ENCODE measurements at regions not wholly inside any gene's neighbourhood (a gene's known extent, or its start where the extent isn't known, plus 50 kb on each side); places are given as distances from the start of the nearest gene placed in this dataset.

DNA sequence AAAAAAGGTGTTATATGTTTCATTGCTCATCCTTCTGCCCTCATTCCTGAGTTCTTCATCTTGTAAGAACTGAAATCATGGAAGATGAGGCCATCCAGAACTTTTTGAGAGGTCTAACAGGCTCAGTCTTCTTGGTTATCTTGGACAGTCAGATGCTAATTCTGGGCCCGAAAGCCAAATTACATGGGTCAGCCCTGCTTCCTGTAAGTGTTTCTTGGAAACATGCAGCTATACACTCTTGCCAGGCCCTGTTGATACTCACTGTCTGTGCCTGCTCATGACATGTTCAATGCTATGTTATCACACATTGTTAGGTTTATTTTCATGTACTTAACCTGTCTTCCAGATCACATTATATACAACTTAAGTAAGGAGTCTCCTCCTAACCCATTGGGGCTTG lies 542.5 kb downstream of the NUF2 start:
- intact Hi-C loops (cut with micrococcal nuclease; ENCODE audit: unreplicated experiment): no loop called here
- RAD21 ChIA-PET (ENCODE audit: unreplicated experiment): no interaction called here
- Histone ChIP-seq H3K4me1 (ENCODE audit: control insufficient read depth, insufficient read depth, low read length) (no peaks in the 10 kb centered on the region), H3K36me3 (ENCODE audit: control insufficient read depth in 2 of 2, insufficient read depth in 2 of 2, low read length in 1 of 2) (no peaks in the 10 kb centered on the region), H3K79me2 (ENCODE audit: control insufficient read depth, insufficient read depth, low read length) (no peaks in the 10 kb centered on the region), H4K20me1 (ENCODE audit: control insufficient read depth, insufficient read depth) (no peaks in the 10 kb centered on the region), H3K27me3 (replicated peaks in 1 of 2; ENCODE audit: control insufficient read depth in 2 of 2, insufficient read depth in 2 of 2, low read length in 1 of 2) (no peaks in the 10 kb centered on the region), H2AFZ (ENCODE audit: control insufficient read depth, low read depth, low read length) (no peak overlapping the region), H3K9me3 (replicated peaks; ENCODE audit: control insufficient read depth, insufficient read depth, low read length) (no peaks in the 10 kb centered on the region), H3K27ac (ENCODE audit: control insufficient read depth, insufficient read depth) (no peak overlapping the region), H3K9ac (ENCODE audit: control insufficient read depth, insufficient read depth, low read length) (no peak overlapping the region), H3K4me2 (ENCODE audit: control insufficient read depth, insufficient read depth) (no peak overlapping the region), H3K4me3 (no peak overlapping the region)
- POLR2A ChIA-PET: no interaction called here
- TF ChIP-seq, protein P1, sequence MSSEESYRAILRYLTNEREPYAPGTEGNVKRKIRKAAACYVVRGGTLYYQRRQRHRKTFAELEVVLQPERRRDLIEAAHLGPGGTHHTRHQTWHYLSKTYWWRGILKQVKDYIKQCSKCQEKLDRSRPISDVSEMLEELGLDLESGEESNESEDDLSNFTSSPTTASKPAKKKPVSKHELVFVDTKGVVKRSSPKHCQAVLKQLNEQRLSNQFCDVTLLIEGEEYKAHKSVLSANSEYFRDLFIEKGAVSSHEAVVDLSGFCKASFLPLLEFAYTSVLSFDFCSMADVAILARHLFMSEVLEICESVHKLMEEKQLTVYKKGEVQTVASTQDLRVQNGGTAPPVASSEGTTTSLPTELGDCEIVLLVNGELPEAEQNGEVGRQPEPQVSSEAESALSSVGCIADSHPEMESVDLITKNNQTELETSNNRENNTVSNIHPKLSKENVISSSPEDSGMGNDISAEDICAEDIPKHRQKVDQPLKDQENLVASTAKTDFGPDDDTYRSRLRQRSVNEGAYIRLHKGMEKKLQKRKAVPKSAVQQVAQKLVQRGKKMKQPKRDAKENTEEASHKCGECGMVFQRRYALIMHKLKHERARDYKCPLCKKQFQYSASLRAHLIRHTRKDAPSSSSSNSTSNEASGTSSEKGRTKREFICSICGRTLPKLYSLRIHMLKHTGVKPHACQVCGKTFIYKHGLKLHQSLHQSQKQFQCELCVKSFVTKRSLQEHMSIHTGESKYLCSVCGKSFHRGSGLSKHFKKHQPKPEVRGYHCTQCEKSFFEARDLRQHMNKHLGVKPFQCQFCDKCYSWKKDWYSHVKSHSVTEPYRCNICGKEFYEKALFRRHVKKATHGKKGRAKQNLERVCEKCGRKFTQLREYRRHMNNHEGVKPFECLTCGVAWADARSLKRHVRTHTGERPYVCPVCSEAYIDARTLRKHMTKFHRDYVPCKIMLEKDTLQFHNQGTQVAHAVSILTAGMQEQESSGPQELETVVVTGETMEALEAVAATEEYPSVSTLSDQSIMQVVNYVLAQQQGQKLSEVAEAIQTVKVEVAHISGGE (CRISPR knock-in tag; IDR thresholded peaks at IDR 0.05): no peak
- TF ChIP-seq SREBF2 (IDR thresholded peaks at IDR 0.05; ENCODE audit: low read length) (no peak), HDAC6 (IDR thresholded peaks at IDR 0.05; ENCODE audit: unreplicated experiment) (no peak), GATAD2B (conservative IDR thresholded peaks at IDR 0.05; ENCODE audit: low read depth) (no peak), SRF (IDR thresholded peaks at IDR 0.05; ENCODE audit: low read depth in 2 of 2, low read length in 2 of 2) (no peak)
- TF ChIP-seq, protein P2, sequence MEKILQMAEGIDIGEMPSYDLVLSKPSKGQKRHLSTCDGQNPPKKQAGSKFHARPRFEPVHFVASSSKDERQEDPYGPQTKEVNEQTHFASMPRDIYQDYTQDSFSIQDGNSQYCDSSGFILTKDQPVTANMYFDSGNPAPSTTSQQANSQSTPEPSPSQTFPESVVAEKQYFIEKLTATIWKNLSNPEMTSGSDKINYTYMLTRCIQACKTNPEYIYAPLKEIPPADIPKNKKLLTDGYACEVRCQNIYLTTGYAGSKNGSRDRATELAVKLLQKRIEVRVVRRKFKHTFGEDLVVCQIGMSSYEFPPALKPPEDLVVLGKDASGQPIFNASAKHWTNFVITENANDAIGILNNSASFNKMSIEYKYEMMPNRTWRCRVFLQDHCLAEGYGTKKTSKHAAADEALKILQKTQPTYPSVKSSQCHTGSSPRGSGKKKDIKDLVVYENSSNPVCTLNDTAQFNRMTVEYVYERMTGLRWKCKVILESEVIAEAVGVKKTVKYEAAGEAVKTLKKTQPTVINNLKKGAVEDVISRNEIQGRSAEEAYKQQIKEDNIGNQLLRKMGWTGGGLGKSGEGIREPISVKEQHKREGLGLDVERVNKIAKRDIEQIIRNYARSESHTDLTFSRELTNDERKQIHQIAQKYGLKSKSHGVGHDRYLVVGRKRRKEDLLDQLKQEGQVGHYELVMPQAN (conservative IDR thresholded peaks at IDR 0.05): no peak
- no TSS peak for BruUV-seq (replicated peaks)
- no peak for DNase-seq (ENCODE audit: low read depth, low spot score)
- CTCF ChIA-PET: no interaction called here
- no peak for FAIRE-seq
- no peak for ATAC-seq
- SMC1A ChIA-PET (ENCODE audit: uncharacterized antibody, unreplicated experiment): no interaction called here
- WGBS (ENCODE audit: insufficient coverage, insufficient replicate concordance, low lambda C conversion rate, missing lambda C conversion rate): 33% methylated on average over 1 of the region's 1 CpG
- in situ Hi-C loops (cut with MboI): no loop called here
